Transverse colon (tissue), 4 donors: ENCODE measurements at regions not wholly inside any gene's neighbourhood (a gene's known extent, or its start where the extent isn't known, plus 50 kb on each side); places are given as distances from the start of the nearest gene placed in this dataset.

ENCODE experiments used
- CTCF ChIP-seq, 5 experiments: fragments of 200-600 bp in 3 of 5; fragments of 450-650 bp in 2 of 5; sonication (generic) in 3 of 5; IDR thresholded peaks; 1 replicate in 2 of 5; 2 replicates in 3 of 5; pipeline ENCODE4 v1.5.1; 2016 to 2017; ENCODE audit warnings: antibody characterized with exemption in 5 of 5, inconsistent platforms in 3 of 5, mild to moderate bottlenecking in 2 of 5, moderate library complexity in 1 of 5
- POLR2A ChIP-seq: fragments of 450-650 bp; IDR thresholded peaks from one replicate; pipeline ENCODE4 v1.6.1; 2016; ENCODE audit warnings: antibody characterized with exemption, mild to moderate bottlenecking, moderate library complexity
- POLR2AphosphoS5 ChIP-seq, 3 donors: sonication (generic); formaldehyde crosslinking; IDR thresholded peaks; one replicate each; pipeline ENCODE4 v1.6.1; 2016; ENCODE audit warnings: antibody characterized with exemption in 3 of 3

GRCh38 chr2:6196449-6196848 lies 504.3 kb downstream of the SOX11 start:
- TF ChIP-seq CTCF (IDR thresholded peaks at IDR 0.05) (no peak), POLR2A (no peak), POLR2AphosphoS5 (IDR thresholded peaks at IDR 0.05) (no peak)
